LNCaP clone FGC (cell line): ENCODE measurements at regions not wholly inside any gene's neighbourhood (a gene's known extent, or its start where the extent isn't known, plus 50 kb on each side); places are given as distances from the start of the nearest gene placed in this dataset.

ENCODE experiments used
- DNase-seq: peaks from one replicate; pipeline ENCODE4 v3.0.0-alpha.2; 2011; ENCODE audit warnings: low read depth
- H3K4me3 ChIP-seq: 2 replicates; pipeline ENCODE4 v1.5.1; 2011; ENCODE audit warnings: mild to moderate bottlenecking, low read depth, low read length, control low read depth
- CTCF ChIP-seq: IDR thresholded peaks from 2 replicates; pipeline ENCODE4 v1.5.1; 2012; ENCODE audit warnings: mild to moderate bottlenecking; ENCODE audit not compliant: control insufficient read depth, insufficient read depth; ENCODE audit errors: extremely low read depth

GRCh38 chr10:52994370-52994769, 221.8 kb upstream of the MBL2 start:
- H3K4me3 ChIP-seq: no peak overlapping the region
- DNase-seq: no peak
- TF ChIP-seq CTCF: no peak

- no peak for TF ChIP-seq CTCF
- no peak overlapping the region for H3K4me3 ChIP-seq
- DNase-seq: no peak
Measured at GRCh38 chr10:52993109-52993508, 220.5 kb upstream of the MBL2 start.

- H3K4me3 ChIP-seq: no peak overlapping the region
- TF ChIP-seq CTCF: no peak
- DNase-seq: no peak
Measured at GRCh38 chr10:52992567-52992966, 220.0 kb upstream of the MBL2 start.

GRCh38 chr10:52988923-52989322, 216.3 kb upstream of the MBL2 start:
- H3K4me3 ChIP-seq: no peak overlapping the region
- DNase-seq: no peak
- TF ChIP-seq CTCF: no peak

- no peak for TF ChIP-seq CTCF
- no peak overlapping the region for H3K4me3 ChIP-seq
- DNase-seq: no peak
Measured at GRCh38 chr10:52986125-52986524, 213.5 kb upstream of the MBL2 start.

- TF ChIP-seq CTCF: no peak
- no peak for DNase-seq
Measured at GRCh38 chr10:52984169-52984568, 211.6 kb upstream of the MBL2 start.

GRCh38 chr10:52979295-52979990, 206.9 kb upstream of the MBL2 start:
- no peak for TF ChIP-seq CTCF
- H3K4me3 ChIP-seq: no peak overlapping the region
- no peak for DNase-seq

More at GRCh38 chr10:52984169-52984568, 211.6 kb upstream of the MBL2 start:
- no peak overlapping the region for H3K4me3 ChIP-seq
